Fibroblast of skin of back (primary cell): ENCODE measurements at regions not wholly inside any gene's neighbourhood (a gene's known extent, or its start where the extent isn't known, plus 50 kb on each side); places are given as distances from the start of the nearest gene placed in this dataset.

Experiments
- DNase-seq: peaks from one replicate; pipeline ENCODE4 v3.0.0-alpha.2; 2013

GRCh38 chr16:5385811-5386210 lies 288.2 kb upstream of the EEF2KMT start:
- DNase-seq: no peak

GRCh38 chr16:5385115-5385514 lies 287.5 kb upstream of the EEF2KMT start:
- no peak for DNase-seq

GRCh38 chr16:5383737-5384136 lies 286.1 kb upstream of the EEF2KMT start:
- no peak for DNase-seq

GRCh38 chr16:5382484-5382883 lies 284.9 kb upstream of the EEF2KMT start:
- DNase-seq: no peak

GRCh38 chr16:5381481-5381880 lies 283.9 kb upstream of the EEF2KMT start:
- no peak for DNase-seq

- DNase-seq: no peak
Measured at GRCh38 chr16:5379954-5380353, 282.4 kb upstream of the EEF2KMT start.

- no peak for DNase-seq
Measured at GRCh38 chr16:5378531-5378930, 280.9 kb upstream of the EEF2KMT start.

- DNase-seq: no peak
Measured at GRCh38 chr16:5377280-5377898, 279.8 kb upstream of the EEF2KMT start.

- DNase-seq: no peak
Measured at GRCh38 chr16:5374184-5374583, 276.6 kb upstream of the EEF2KMT start.

GRCh38 chr16:5367951-5368350 lies 270.4 kb upstream of the EEF2KMT start:
- DNase-seq: no peak

- no peak for DNase-seq
Measured at GRCh38 chr16:5366126-5366525, 268.5 kb upstream of the EEF2KMT start.

- DNase-seq: no peak
Measured at GRCh38 chr16:5364186-5364585, 266.6 kb upstream of the EEF2KMT start.

GRCh38 chr16:5361322-5361721 lies 263.7 kb upstream of the EEF2KMT start:
- DNase-seq: no peak

GRCh38 chr16:5354645-5355044 lies 257.1 kb upstream of the EEF2KMT start:
- no peak for DNase-seq

- no peak for DNase-seq
Measured at GRCh38 chr16:5349670-5350517, 252.3 kb upstream of the EEF2KMT start.

- no peak for DNase-seq
Measured at GRCh38 chr16:5349101-5349500, 251.5 kb upstream of the EEF2KMT start.

- no peak for DNase-seq
Measured at GRCh38 chr16:5347561-5347960, 250.0 kb upstream of the EEF2KMT start.

GRCh38 chr16:5336941-5337340 lies 239.3 kb upstream of the EEF2KMT start:
- DNase-seq: no peak

GRCh38 chr16:5333991-5334390 lies 236.4 kb upstream of the EEF2KMT start:
- no peak for DNase-seq

- no peak for DNase-seq
Measured at GRCh38 chr16:5333126-5333525, 235.5 kb upstream of the EEF2KMT start.

- no peak for DNase-seq
Measured at GRCh38 chr16:5330058-5330457, 232.5 kb upstream of the EEF2KMT start.

- DNase-seq: no peak
Measured at GRCh38 chr16:5328546-5328945, 231.0 kb upstream of the EEF2KMT start.

- DNase-seq: no peak
Measured at GRCh38 chr16:5326395-5326794, 228.8 kb upstream of the EEF2KMT start.

GRCh38 chr16:5325932-5326331 lies 228.3 kb upstream of the EEF2KMT start:
- DNase-seq: no peak
